Fibroblast of lung (primary cell): ENCODE measurements at regions not wholly inside any gene's neighbourhood (a gene's known extent, or its start where the extent isn't known, plus 50 kb on each side); places are given as distances from the start of the nearest gene placed in this dataset.
A peak's percentile ranks its signal among the peaks of the same experiment; 100 is the strongest.
"Not testable (repeated sequence)": the region's sequence is repeated elsewhere in the genome, so short reads cannot be mapped to it uniquely, and the experiment has no call there.

Experiments used
- DNase-seq, 2 donors: peaks; one replicate each; pipeline versions ENCODE4 v3.0.0 to v3.0.0-alpha.2; 2010; ENCODE audit warnings: low read depth in 2 of 2
- H2AFZ ChIP-seq: 2 replicates; pipeline ENCODE4 v1.5.1; 2012; ENCODE audit warnings: low read length, control low read depth, inconsistent platforms
- H3K27ac ChIP-seq: 2 replicates; pipeline ENCODE4 v1.5.1; 2011; ENCODE audit warnings: low read length, control low read depth; ENCODE audit not compliant: insufficient read depth
- H3K27me3 ChIP-seq: 2 replicates; pipeline ENCODE4 v1.5.1; 2011; ENCODE audit warnings: mild to moderate bottlenecking, low read length; ENCODE audit not compliant: control insufficient read depth, insufficient read depth
- H3K36me3 ChIP-seq: 2 replicates; pipeline ENCODE4 v1.5.1; 2011; ENCODE audit warnings: low read length; ENCODE audit not compliant: control insufficient read depth, insufficient read depth
- H3K4me1 ChIP-seq: 2 replicates; pipeline ENCODE4 v1.5.1; 2011; ENCODE audit warnings: low read length; ENCODE audit not compliant: control insufficient read depth, insufficient read depth; ENCODE audit errors: extremely low read depth
- H3K4me2 ChIP-seq: 2 replicates; pipeline ENCODE4 v1.5.1; 2011; ENCODE audit warnings: low read length, control low read depth; ENCODE audit not compliant: insufficient read depth; ENCODE audit errors: extremely low read depth
- H3K4me3 ChIP-seq, 4 experiments: fragments of 200-600 bp in 1 of 4; sonication (generic) in 1 of 4; replicated peaks in 1 of 4; 2 replicates each; pipeline ENCODE4 v1.5.1; 2011 to 2016; ENCODE audit warnings: low read length in 4 of 4, low read depth in 3 of 4, mild to moderate bottlenecking in 3 of 4, control low read depth in 2 of 4, inconsistent platforms in 1 of 4, mixed read lengths in 1 of 4; ENCODE audit not compliant: insufficient read depth in 1 of 4; ENCODE audit errors: control extremely low read depth in 1 of 4
- H3K79me2 ChIP-seq: 2 replicates; pipeline ENCODE4 v1.5.1; 2012; ENCODE audit warnings: mild to moderate bottlenecking, low read length, inconsistent platforms; ENCODE audit not compliant: control insufficient read depth, insufficient read depth
- H3K9ac ChIP-seq: 2 replicates; pipeline ENCODE4 v1.5.1; 2011; ENCODE audit warnings: mild to moderate bottlenecking, low read length, control low read depth; ENCODE audit not compliant: insufficient read depth
- H3K9me3 ChIP-seq: 2 replicates; pipeline ENCODE4 v1.5.1; 2012; ENCODE audit warnings: low read depth, low read length; ENCODE audit not compliant: control insufficient read depth, insufficient read depth
- H4K20me1 ChIP-seq: 2 replicates; pipeline ENCODE4 v1.5.1; 2011; ENCODE audit warnings: low read length; ENCODE audit not compliant: control insufficient read depth, insufficient read depth; ENCODE audit errors: extremely low read depth
- EZH2 ChIP-seq: IDR thresholded peaks from 2 replicates; pipeline ENCODE4 v1.5.1; 2012; ENCODE audit warnings: low read length, control low read depth, mild to moderate bottlenecking; ENCODE audit errors: missing control alignments
- TF ChIP-seq, protein P1 (sequence below), 2 donors: IDR thresholded peaks in 1 of 2; conservative IDR thresholded peaks in 1 of 2; 1 replicate in 1 of 2; 2 replicates in 1 of 2; pipeline ENCODE4 v1.5.1; 2011 to 2012; ENCODE audit warnings: low read length in 2 of 2, control low read depth in 1 of 2, inconsistent platforms in 1 of 2, low read depth in 1 of 2, mild to moderate bottlenecking in 1 of 2

DNA sequence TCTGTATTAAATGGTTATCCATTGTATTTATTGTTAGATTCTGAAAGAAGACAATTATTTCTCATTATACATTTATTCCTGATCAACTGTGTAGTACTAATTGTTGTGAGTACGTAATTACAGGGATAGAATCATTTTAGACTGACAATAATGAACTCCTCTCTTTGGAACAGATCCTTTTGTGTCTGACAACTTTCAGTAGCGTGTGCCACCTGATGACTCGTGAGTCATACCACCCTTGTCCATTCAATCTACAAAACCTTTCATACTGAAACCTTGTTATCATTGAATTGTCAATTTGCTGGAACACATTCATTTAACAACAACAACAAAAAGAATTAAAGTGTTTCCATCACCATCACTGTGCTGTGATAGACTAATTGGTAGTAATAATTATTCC is 602.7 kb upstream of the PCDH7 start:
- H3K4me1 ChIP-seq, result no peaks in the 10 kb centered on the region
- no peaks in the 10 kb centered on the region for H3K79me2 ChIP-seq
- H3K4me2 ChIP-seq, result no peak overlapping the region
- no peak for TF ChIP-seq EZH2
- TF ChIP-seq, protein P1, sequence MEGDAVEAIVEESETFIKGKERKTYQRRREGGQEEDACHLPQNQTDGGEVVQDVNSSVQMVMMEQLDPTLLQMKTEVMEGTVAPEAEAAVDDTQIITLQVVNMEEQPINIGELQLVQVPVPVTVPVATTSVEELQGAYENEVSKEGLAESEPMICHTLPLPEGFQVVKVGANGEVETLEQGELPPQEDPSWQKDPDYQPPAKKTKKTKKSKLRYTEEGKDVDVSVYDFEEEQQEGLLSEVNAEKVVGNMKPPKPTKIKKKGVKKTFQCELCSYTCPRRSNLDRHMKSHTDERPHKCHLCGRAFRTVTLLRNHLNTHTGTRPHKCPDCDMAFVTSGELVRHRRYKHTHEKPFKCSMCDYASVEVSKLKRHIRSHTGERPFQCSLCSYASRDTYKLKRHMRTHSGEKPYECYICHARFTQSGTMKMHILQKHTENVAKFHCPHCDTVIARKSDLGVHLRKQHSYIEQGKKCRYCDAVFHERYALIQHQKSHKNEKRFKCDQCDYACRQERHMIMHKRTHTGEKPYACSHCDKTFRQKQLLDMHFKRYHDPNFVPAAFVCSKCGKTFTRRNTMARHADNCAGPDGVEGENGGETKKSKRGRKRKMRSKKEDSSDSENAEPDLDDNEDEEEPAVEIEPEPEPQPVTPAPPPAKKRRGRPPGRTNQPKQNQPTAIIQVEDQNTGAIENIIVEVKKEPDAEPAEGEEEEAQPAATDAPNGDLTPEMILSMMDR (conservative IDR thresholded peaks at IDR 0.05 in 1 of 2, IDR thresholded peaks at IDR 0.05 in 1 of 2; ENCODE audit: low read depth in 1 of 2, low read length in 2 of 2), result no peak
- H3K27me3 ChIP-seq, result no peaks in the 10 kb centered on the region
- no peak overlapping the region for H2AFZ ChIP-seq
- no peaks in the 10 kb centered on the region for H3K9me3 ChIP-seq
- no peak for DNase-seq
- H4K20me1 ChIP-seq, result no peaks in the 10 kb centered on the region
- no peak overlapping the region for H3K27ac ChIP-seq
- H3K9ac ChIP-seq, result no peak overlapping the region
- H3K36me3 ChIP-seq, result no peaks in the 10 kb centered on the region
- no peak overlapping the region for H3K4me3 ChIP-seq

DNA sequence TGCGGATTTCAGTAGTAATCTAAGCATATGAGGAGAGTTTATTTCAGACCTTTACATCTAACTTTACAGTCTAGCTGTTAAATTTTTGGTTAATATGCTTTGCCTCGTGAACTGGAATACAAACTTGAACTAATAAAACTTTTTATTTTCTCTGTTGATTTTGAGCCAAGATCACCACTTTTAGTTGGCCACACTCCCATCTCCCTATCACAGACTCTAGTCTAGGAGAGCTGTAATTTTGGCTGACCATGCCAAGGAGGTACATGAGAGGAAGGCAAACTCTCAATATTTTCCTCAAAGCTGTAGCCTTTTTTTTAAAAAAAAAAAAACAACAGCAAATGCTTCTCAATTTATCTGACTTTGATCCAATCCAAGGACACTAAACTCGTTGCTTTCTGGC is 597.5 kb upstream of the PCDH7 start:
- H3K36me3 ChIP-seq, result no peaks in the 10 kb centered on the region
- no peak overlapping the region for H3K4me3 ChIP-seq
- DNase-seq, result no peak
- H3K27me3 ChIP-seq, result no peaks in the 10 kb centered on the region
- H3K27ac ChIP-seq, result no peak overlapping the region
- no peak overlapping the region for H2AFZ ChIP-seq
- no peak for TF ChIP-seq EZH2
- TF ChIP-seq, protein P1 (conservative IDR thresholded peaks at IDR 0.05 in 1 of 2, IDR thresholded peaks at IDR 0.05 in 1 of 2; ENCODE audit: low read depth in 1 of 2, low read length in 2 of 2), result no peak
- H3K4me2 ChIP-seq, result no peak overlapping the region
- H3K9me3 ChIP-seq, result no peaks in the 10 kb centered on the region
- H4K20me1 ChIP-seq, result no peaks in the 10 kb centered on the region
- no peak overlapping the region for H3K9ac ChIP-seq
- no peaks in the 10 kb centered on the region for H3K4me1 ChIP-seq
- no peaks in the 10 kb centered on the region for H3K79me2 ChIP-seq

DNA sequence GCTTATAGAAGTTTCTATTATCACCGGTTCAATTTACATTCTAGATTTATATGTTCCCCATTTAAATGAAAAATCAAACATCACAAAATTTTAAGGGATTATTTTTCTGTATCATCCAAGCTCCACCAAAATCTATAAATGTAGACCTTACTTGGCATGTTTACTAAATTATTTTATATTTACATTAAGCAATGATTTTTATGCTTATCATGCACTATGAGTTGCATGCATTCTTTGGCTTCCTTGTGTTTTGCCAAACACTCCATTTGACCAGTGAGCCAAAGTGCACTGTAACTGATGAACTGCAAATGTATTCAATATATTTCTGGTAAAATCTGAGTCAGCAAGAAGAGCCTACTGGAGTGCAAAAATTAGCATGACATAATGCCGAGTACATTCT is 595.5 kb upstream of the PCDH7 start:
- not testable (repeated sequence) for H3K4me3 ChIP-seq, H3K36me3 ChIP-seq, H4K20me1 ChIP-seq, H3K27me3 ChIP-seq, H3K4me1 ChIP-seq, H3K4me2 ChIP-seq, H2AFZ ChIP-seq, H3K27ac ChIP-seq, H3K9me3 ChIP-seq, H3K79me2 ChIP-seq, H3K9ac ChIP-seq
- peak in 1 of 2 donors; percentile 4 for DNase-seq

DNA sequence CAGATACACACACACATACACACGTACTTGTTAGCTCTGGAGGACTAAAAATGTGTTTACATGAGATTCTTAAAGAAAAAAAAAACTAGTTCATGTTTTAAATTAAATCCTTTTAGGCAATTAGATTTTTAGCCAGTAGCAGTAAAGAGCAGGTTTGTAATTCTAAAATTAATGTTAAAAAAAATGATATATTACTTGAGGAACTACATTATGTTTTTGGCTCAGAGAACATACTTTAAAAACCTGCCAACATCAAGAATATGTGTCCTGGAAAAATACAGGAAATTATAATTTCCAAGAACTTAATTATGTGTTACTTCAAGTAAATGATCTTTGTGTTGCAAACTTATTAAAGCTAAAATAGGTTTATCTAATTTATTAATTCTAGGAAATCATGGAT is 594.3 kb upstream of the PCDH7 start:
- no peak overlapping the region for H3K9ac ChIP-seq
- H3K27me3 ChIP-seq, result no peaks in the 10 kb centered on the region
- no peak overlapping the region for H3K4me3 ChIP-seq
- H3K4me2 ChIP-seq, result no peak overlapping the region
- H3K79me2 ChIP-seq, result no peaks in the 10 kb centered on the region
- no peaks in the 10 kb centered on the region for H3K36me3 ChIP-seq
- no peak for DNase-seq
- H3K4me1 ChIP-seq, result no peaks in the 10 kb centered on the region
- no peaks in the 10 kb centered on the region for H3K9me3 ChIP-seq
- no peak overlapping the region for H3K27ac ChIP-seq
- H2AFZ ChIP-seq, result no peak overlapping the region
- no peaks in the 10 kb centered on the region for H4K20me1 ChIP-seq
- TF ChIP-seq, protein P1 (conservative IDR thresholded peaks at IDR 0.05 in 1 of 2, IDR thresholded peaks at IDR 0.05 in 1 of 2; ENCODE audit: low read depth in 1 of 2, low read length in 2 of 2), result no peak
- no peak for TF ChIP-seq EZH2
